Activated naive CD4-positive, alpha-beta T cell treated with anti-CD3 and anti-CD28 coated beads for 36 hours (primary cell): ENCODE measurements at regions not wholly inside any gene's neighbourhood (a gene's known extent, or its start where the extent isn't known, plus 50 kb on each side); places are given as distances from the start of the nearest gene placed in this dataset.

Experiments
- CTCF ChIA-PET: fragments of 350-600 bp; sonication (Branson Sonifier 250); formaldehyde crosslinking; loops from one replicate; lab custom pipeline; 2021; ENCODE audit warnings: antibody characterized with exemption; lab: Charles Lee
- DNase-seq: peaks from one replicate; pipeline ENCODE4 v3.0.0-alpha.2; 2020
- H3K27ac Mint-ChIP-seq: one replicate; pipeline ENCODE4 v1.8.0; 2021; ENCODE audit warnings: mild to moderate bottlenecking, mixed read lengths
- H3K27me3 Mint-ChIP-seq: one replicate; pipeline ENCODE4 v1.8.0; 2021; ENCODE audit warnings: low read depth, mixed read lengths
- H3K36me3 Mint-ChIP-seq: one replicate; pipeline ENCODE4 v1.8.0; 2021; ENCODE audit warnings: low read depth, mixed read lengths
- H3K4me1 Mint-ChIP-seq: one replicate; pipeline ENCODE4 v1.8.0; 2021; ENCODE audit warnings: low read depth, mixed read lengths
- H3K4me3 Mint-ChIP-seq: one replicate; pipeline ENCODE4 v1.8.0; 2021; ENCODE audit warnings: mild to moderate bottlenecking, moderate library complexity, mixed read lengths
- H3K9me3 Mint-ChIP-seq: one replicate; pipeline ENCODE4 v1.8.0; 2021; ENCODE audit warnings: mixed read lengths
- intact Hi-C: fragments of 100-400 bp; cut with micrococcal nuclease; formaldehyde crosslinking; loops from one replicate; pipeline ENCODE4 v1.15.1; 2023

DNA sequence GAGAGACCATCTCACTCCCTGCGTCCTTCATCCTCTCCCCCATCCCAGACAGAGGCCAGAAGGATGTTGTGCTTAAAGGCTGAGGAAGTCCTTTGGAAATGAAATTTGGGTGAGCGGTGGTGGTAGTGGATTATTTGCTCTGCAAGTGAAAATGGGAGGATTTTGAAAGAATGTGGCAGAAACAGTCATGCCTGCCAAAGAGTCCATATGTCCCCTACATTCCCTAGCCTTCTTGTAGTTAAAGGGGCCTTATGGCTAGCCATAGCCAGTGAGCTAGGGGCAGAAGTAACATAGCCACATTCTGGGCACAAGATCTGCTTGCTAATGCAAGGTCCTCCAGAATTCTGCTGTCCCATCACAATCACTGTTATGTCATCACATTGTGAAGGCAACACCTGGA is 360.2 kb upstream of the TSHZ3 start:
- no peaks in the 10 kb centered on the region for H3K4me1 Mint-ChIP-seq
- no peak overlapping the region for H3K27ac Mint-ChIP-seq
- no peaks in the 10 kb centered on the region for H3K9me3 Mint-ChIP-seq
- DNase-seq = no peak
- intact Hi-C loops = no loop called here
- peaks cover 3% of the 10 kb centered on the region for H3K27me3 Mint-ChIP-seq
- no peak overlapping the region for H3K4me3 Mint-ChIP-seq
- CTCF ChIA-PET = no interaction called here
- no peaks in the 10 kb centered on the region for H3K36me3 Mint-ChIP-seq

DNA sequence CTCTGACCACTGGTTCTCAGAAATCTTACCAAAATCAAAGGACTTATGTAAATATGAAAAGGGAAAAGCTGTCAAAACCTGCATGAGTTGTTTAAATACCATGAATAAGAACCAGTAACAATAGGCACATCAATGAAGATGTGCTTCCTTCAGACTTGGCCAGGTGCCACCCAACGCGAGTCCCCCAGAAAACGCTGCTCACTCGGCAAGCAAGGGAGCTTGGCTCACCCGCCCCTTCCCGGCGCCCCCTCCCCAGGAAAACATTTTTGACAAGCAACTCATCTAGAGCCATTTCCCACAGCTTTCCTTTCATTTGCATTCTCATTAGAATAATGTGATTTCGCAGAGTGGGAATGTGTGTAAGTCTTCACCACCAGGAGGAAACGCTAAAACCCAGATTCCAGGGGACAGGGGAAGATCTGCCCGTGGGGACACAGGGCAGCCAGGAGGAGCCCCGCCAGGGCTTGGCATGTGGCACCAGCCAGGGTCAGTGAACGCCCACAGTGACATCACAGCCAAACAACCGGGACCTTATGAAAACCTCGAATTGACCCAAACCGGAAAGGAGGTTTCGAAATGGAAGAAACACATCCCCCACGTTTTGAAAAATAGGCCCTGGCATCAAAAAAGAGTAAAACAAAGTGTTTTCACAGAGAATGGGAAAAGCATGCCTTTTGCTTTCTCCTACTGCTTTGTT is 366.2 kb upstream of the TSHZ3 start:
- Mint-ChIP-seq H3K36me3 (no peaks in the 10 kb centered on the region), H3K4me1 (no peaks in the 10 kb centered on the region), H3K27me3 (no peaks in the 10 kb centered on the region), H3K9me3 (no peaks in the 10 kb centered on the region), H3K4me3 (no peak overlapping the region), H3K27ac (no peak overlapping the region)
- intact Hi-C loops = no loop called here
- CTCF ChIA-PET = no interaction called here
- DNase-seq = no peak

DNA sequence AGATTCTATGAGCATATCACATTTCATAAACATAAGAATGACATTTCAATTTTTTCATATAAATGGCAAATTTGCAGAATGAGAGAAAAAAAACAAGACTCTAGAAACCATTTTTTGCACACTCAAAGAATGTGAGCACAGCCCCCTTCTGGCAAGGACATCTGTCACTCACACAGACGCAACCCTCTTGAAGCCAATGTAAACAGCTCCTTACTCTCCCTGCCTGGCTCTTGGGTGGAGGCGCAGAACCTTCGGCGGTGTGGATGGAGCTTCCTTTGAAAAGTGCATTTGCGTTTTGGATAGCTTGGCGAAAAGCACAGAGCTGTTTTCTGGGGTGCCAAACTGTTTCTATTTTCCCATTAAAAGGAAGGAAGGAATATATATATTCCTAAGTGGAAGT is 367.6 kb upstream of the TSHZ3 start:
- no peaks in the 10 kb centered on the region for H3K36me3 Mint-ChIP-seq
- no peak overlapping the region for H3K4me3 Mint-ChIP-seq
- H3K27ac Mint-ChIP-seq = no peak overlapping the region
- no peaks in the 10 kb centered on the region for H3K4me1 Mint-ChIP-seq
- DNase-seq = no peak
- no peaks in the 10 kb centered on the region for H3K9me3 Mint-ChIP-seq
- intact Hi-C loops = no loop called here
- H3K27me3 Mint-ChIP-seq = no peaks in the 10 kb centered on the region
- CTCF ChIA-PET = no interaction called here

DNA sequence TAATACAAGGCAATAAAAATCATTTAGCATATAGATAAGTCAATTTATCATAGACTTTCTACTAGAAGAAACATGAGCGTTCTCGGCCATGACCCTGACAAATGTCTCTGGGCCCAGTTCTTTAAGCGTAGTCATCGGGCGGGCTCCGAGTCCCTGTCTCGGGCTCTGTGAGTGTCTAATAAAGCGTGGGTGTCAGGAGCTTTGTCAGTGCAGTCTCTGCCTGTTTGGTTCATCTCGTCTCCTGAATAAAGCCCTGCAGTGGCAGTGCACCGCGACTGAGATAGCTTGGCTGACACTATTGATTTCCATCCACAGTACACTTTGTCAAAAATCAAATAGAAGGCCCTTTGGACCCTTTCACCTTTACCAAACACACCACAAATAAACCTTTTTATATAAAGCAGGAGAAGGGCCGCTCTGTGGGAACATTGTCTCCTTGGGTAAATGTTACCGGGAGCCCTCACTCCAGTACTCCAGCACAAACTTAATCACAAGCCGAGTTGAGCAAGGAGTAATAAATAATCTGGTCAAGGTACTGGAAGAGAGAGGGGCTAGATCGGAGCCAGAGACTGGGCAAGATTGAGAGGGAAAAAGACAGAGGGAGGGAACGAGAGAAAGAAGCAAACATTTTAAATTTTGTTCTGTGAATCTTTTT is 368.2 kb upstream of the TSHZ3 start:
- Mint-ChIP-seq H3K9me3 (no peaks in the 10 kb centered on the region), H3K27ac (no peak overlapping the region), H3K36me3 (no peaks in the 10 kb centered on the region), H3K27me3 (no peaks in the 10 kb centered on the region), H3K4me3 (no peak overlapping the region), H3K4me1 (no peaks in the 10 kb centered on the region)
- no peak for DNase-seq
- intact Hi-C loops = no loop called here
- CTCF ChIA-PET = no interaction called here

DNA sequence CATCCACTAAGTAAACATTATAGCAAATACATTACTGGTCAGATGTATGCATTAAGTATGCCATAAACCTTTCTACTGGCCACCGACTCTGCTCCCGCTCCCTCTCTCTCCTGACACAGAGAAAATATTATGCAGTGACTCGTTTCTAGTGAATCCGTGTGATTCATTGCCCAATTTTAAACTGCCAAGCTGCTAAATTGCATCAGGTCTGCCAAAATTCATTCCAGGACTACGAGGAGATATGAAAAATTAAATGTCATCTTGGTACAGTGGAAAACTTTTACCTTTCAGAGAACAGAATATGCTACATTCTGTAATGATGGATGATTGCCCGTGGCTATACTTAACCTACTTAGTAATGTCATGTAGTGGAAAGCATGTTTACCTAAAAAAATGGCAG is 368.8 kb upstream of the TSHZ3 start:
- intact Hi-C loops = no loop called here
- Mint-ChIP-seq H3K4me3 (no peak overlapping the region), H3K36me3 (no peaks in the 10 kb centered on the region), H3K4me1 (no peaks in the 10 kb centered on the region), H3K27me3 (peaks cover 2% of the 10 kb centered on the region), H3K27ac (no peak overlapping the region), H3K9me3 (no peaks in the 10 kb centered on the region)
- DNase-seq = no peak
- CTCF ChIA-PET = no interaction called here

DNA sequence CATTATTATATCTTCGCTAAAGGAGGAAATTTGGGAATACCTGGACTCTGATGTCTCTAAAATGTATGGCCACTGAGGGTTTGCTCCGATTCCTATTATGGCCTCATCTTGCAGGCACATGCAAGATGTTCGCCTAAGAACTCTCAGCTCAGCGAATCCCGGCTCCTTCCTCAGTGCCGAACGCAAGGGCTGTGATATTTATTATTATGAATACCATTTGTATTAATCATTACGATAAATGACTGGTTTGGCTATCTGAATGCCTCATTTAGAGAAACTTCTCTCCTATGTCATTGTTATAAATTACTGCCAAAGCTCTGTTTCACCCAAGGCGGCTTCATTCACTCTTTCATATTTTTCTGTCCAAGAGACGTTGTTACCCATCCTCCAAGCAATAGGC is 369.7 kb upstream of the TSHZ3 start:
- intact Hi-C loops = no loop called here
- Mint-ChIP-seq H3K9me3 (no peaks in the 10 kb centered on the region), H3K27me3 (peaks cover 2% of the 10 kb centered on the region), H3K27ac (no peak overlapping the region), H3K4me3 (no peak overlapping the region), H3K4me1 (no peaks in the 10 kb centered on the region), H3K36me3 (no peaks in the 10 kb centered on the region)
- CTCF ChIA-PET = no interaction called here
- DNase-seq = no peak

DNA sequence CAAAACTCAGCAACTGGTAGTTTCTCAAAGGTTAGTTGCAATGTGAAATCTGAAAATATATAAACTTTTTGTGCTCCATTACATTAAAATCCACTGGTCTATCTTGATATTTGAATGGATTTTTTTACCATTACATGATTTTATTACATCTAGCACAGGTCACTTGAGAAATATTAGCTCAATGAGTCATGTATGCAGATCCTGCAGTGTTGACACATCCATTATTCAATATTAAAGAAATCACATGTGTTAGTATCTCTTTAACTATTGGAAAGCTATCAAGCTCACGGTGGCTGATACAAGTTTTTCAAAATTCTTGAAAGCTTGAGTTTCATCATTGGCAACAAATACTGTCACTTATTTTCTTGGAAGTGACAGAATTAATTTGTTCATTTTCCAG is 373.9 kb upstream of the TSHZ3 start:
- intact Hi-C loops = no loop called here
- Mint-ChIP-seq H3K4me1 (no peaks in the 10 kb centered on the region), H3K36me3 (no peaks in the 10 kb centered on the region), H3K9me3 (no peaks in the 10 kb centered on the region), H3K4me3 (no peak overlapping the region), H3K27ac (no peak overlapping the region), H3K27me3 (peaks cover 4% of the 10 kb centered on the region)
- no peak for DNase-seq
- CTCF ChIA-PET = interaction anchor here (0.7 kb wide), 1 partner anchor 1123 kb away, joined by 3 read pairs; no protein-coding TSS in a partner anchor

DNA sequence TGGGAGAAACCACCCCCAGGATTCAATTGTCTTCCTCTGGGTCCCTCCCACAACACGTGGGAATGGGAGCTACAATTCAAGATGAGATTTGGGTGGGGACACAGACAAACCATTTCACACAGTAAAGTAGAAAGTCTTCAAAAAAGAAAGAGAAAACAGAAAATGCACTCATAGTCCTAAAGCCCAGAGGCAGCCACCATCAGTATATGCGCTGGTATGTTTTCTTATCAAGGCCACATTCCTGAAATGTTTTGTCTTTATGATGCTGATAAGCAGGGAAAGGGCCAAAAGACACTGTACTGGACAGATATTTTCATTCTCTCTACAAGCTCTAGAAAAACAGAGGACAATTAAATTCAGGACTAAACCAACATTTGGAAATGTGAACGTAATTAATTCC is 375.8 kb upstream of the TSHZ3 start:
- Mint-ChIP-seq H3K27ac (no peak overlapping the region), H3K36me3 (no peaks in the 10 kb centered on the region), H3K27me3 (peaks cover 4% of the 10 kb centered on the region), H3K4me3 (no peak overlapping the region), H3K9me3 (no peaks in the 10 kb centered on the region), H3K4me1 (no peaks in the 10 kb centered on the region)
- DNase-seq = no peak
- intact Hi-C loops = no loop called here
- CTCF ChIA-PET = interaction anchor here (0.6 kb wide), 1 partner anchor 35 kb away, joined by 3 read pairs; no protein-coding TSS in a partner anchor

DNA sequence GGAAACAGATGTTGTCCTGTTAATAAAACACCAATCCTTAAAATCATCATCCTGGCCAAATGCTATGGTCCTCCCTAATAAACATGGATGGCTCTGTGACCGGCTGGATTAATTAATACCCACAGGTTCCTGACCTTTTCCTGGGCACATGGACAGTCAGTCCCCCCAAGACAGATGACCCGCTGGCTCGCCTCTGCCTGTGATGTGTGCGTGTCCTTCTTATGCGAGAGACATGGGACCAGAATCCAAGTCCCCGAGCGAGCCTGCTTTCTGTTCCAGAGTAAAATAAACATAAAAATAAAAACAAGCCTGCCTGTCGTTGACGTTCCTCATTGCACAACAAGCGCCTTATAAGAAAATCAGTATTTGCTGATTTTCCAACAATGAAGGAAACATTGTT is 378.3 kb upstream of the TSHZ3 start:
- Mint-ChIP-seq H3K4me1 (no peaks in the 10 kb centered on the region), H3K9me3 (no peaks in the 10 kb centered on the region), H3K4me3 (no peak overlapping the region), H3K27me3 (peaks cover 4% of the 10 kb centered on the region), H3K36me3 (no peaks in the 10 kb centered on the region), H3K27ac (no peak overlapping the region)
- CTCF ChIA-PET = no interaction called here
- DNase-seq = no peak
- intact Hi-C loops = no loop called here

DNA sequence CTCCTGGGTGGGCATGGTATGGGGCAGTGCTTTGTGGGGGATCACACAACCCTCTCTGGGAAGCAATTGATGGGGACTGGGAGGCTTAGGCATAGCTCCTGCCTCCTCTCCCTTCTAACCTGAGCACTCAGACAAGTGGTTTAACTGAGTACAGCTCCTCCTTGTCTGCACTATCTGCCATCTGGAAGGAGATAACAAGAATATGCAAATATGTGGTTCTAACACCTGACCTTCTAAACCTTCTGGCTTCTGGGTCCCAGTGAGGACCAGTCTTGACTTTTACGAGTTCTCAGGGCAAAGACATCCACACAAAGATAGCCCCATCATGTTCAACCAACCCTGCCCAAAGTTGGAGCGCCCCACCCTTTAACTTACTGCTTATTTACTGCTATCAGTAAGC is 381.0 kb upstream of the TSHZ3 start:
- no peaks in the 10 kb centered on the region for H3K4me1 Mint-ChIP-seq
- H3K27me3 Mint-ChIP-seq = peaks cover 5% of the 10 kb centered on the region
- no peak for DNase-seq
- H3K27ac Mint-ChIP-seq = no peak overlapping the region
- CTCF ChIA-PET = no interaction called here
- intact Hi-C loops = no loop called here
- no peak overlapping the region for H3K4me3 Mint-ChIP-seq
- no peaks in the 10 kb centered on the region for H3K36me3 Mint-ChIP-seq
- H3K9me3 Mint-ChIP-seq = peaks cover 3% of the 10 kb centered on the region

DNA sequence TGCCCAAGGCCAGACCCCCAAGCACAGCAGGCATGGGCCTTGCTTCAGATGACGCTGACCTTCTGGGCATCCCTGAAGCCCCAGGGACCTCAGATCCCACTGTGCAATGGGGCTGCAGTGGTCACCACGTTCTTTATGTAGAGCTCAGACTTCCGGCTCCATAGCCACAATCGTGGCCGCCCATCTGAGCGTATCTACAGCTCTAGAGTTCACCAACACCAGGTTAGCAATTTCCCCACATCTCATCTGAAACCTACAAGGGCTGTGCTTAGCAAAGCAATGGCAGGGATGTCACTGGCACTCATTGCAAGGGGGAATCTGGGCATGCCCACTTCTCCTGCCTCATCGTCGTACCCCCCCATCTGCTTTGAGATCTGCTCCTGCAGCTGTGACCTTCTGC is 384.4 kb upstream of the TSHZ3 start:
- Mint-ChIP-seq H3K36me3 (no peaks in the 10 kb centered on the region), H3K4me3 (no peak overlapping the region), H3K27ac (no peak overlapping the region), H3K27me3 (peaks cover 10% of the 10 kb centered on the region), H3K4me1 (no peaks in the 10 kb centered on the region), H3K9me3 (peaks cover 3% of the 10 kb centered on the region)
- CTCF ChIA-PET = no interaction called here
- DNase-seq = no peak
- intact Hi-C loops = no loop called here

DNA sequence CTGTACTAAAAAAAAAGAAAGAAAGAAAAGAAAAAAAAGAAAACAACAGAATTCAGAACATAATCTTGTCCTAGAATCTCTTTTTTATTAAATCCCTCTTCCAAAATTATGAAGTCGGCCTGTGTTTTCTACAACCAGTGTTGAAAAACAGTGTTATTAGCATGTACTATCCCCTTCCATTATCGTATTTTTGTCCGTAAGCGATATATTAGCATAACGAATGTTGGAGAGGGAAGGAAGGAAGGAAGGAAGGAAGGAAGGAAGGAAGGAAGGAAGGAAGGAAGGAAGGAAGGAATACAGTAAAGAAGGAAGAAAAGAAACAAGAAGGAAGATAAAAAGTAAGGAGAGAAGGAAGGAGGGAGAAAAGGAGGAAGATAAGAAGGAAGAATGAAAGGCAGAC is 393.0 kb upstream of the TSHZ3 start:
- Mint-ChIP-seq H3K27me3 (peaks cover 8% of the 10 kb centered on the region), H3K4me3 (no peak overlapping the region), H3K4me1 (no peaks in the 10 kb centered on the region), H3K9me3 (no peaks in the 10 kb centered on the region), H3K36me3 (no peaks in the 10 kb centered on the region), H3K27ac (no peak overlapping the region)
- no peak for DNase-seq
- CTCF ChIA-PET = no interaction called here
- intact Hi-C loops = no loop called here

DNA sequence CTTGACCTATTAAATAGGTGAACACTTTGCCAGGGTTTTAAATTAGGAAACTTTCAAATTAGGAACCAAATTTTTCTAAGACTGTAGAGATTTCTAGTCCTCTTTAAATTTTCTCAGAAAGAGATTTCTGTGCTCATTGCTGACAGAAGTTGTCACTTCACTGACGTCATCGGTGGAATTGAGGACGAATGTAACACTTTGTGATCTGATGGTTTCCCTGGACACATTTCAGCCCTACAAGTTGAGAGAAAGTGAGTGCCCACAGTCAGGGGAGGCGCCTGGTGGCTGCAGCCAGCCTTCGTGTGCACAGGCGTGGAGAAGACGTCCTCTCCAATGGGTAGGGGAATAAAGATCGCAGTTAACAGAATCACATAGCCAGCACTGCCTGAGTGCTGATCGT is 396.5 kb upstream of the TSHZ3 start:
- Mint-ChIP-seq H3K4me3 (no peak overlapping the region), H3K4me1 (no peaks in the 10 kb centered on the region), H3K27ac (no peak overlapping the region), H3K27me3 (peaks cover 4% of the 10 kb centered on the region), H3K36me3 (no peaks in the 10 kb centered on the region), H3K9me3 (no peaks in the 10 kb centered on the region)
- intact Hi-C loops = no loop called here
- CTCF ChIA-PET = no interaction called here
- DNase-seq = no peak
